ENCODE measurements at regions not wholly inside any gene's neighbourhood (a gene's known extent, or its start where the extent isn't known, plus 50 kb on each side); places are given as distances from the start of the nearest gene placed in this dataset.

GRCh38 chr4:179803857-179804256, 2361.6 kb upstream of the AGA start:
- no CpG with 5 or more reads among the region's 1 CpG for WGBS (ENCODE audit: insufficient coverage, low lambda C conversion rate)
- no peak for DNase-seq

GRCh38 chr4:179804440-179804839, 2362.2 kb upstream of the AGA start:
- Histone ChIP-seq H3K4me1 (ENCODE audit: control insufficient read depth, insufficient read depth, low read length) (no peaks in the 10 kb centered on the region), H3K9me3 (ENCODE audit: control insufficient read depth, low read depth, low read length) (no peaks in the 10 kb centered on the region), H3K27me3 (ENCODE audit: control insufficient read depth, insufficient read depth, low read length) (no peaks in the 10 kb centered on the region), H3K27ac (ENCODE audit: low read length) (no peak overlapping the region), H3K4me3 (ENCODE audit: low read length) (no peak overlapping the region), H3K36me3 (ENCODE audit: control insufficient read depth, insufficient read depth, low read length) (no peaks in the 10 kb centered on the region)
- no peak for DNase-seq
- no CpG with 5 or more reads among the region's 1 CpG for WGBS (ENCODE audit: insufficient coverage, low lambda C conversion rate)

More at GRCh38 chr4:179803857-179804256, 2361.6 kb upstream of the AGA start:
- H3K27ac ChIP-seq (ENCODE audit: low read length) = no peak overlapping the region
- no peaks in the 10 kb centered on the region for H3K27me3 ChIP-seq (ENCODE audit: control insufficient read depth, insufficient read depth, low read length)
- H3K36me3 ChIP-seq (ENCODE audit: control insufficient read depth, insufficient read depth, low read length) = no peaks in the 10 kb centered on the region
- H3K4me3 ChIP-seq (ENCODE audit: low read length) = no peak overlapping the region
- no peaks in the 10 kb centered on the region for H3K9me3 ChIP-seq (ENCODE audit: control insufficient read depth, low read depth, low read length)
- H3K4me1 ChIP-seq (ENCODE audit: control insufficient read depth, insufficient read depth, low read length) = no peaks in the 10 kb centered on the region

- 74% methylated on average over 5 of the region's 8 CpGs for WGBS (ENCODE audit: insufficient coverage, low lambda C conversion rate)
- no peak for DNase-seq
- no peaks in the 10 kb centered on the region for H3K9me3 ChIP-seq (ENCODE audit: control insufficient read depth, low read depth, low read length)
- H3K27me3 ChIP-seq (ENCODE audit: control insufficient read depth, insufficient read depth, low read length) = no peaks in the 10 kb centered on the region
- H3K36me3 ChIP-seq (ENCODE audit: control insufficient read depth, insufficient read depth, low read length) = no peaks in the 10 kb centered on the region
- H3K27ac ChIP-seq (ENCODE audit: low read length) = no peak overlapping the region
- H3K4me1 ChIP-seq (ENCODE audit: control insufficient read depth, insufficient read depth, low read length) = no peaks in the 10 kb centered on the region
- no peak overlapping the region for H3K4me3 ChIP-seq (ENCODE audit: low read length)
Measured at GRCh38 chr4:179817317-179817716, 2375.1 kb upstream of the AGA start.

GRCh38 chr4:179823342-179823741, 2381.1 kb upstream of the AGA start:
- Histone ChIP-seq H3K27ac (ENCODE audit: low read length) (no peak overlapping the region), H3K4me3 (ENCODE audit: low read length) (no peak overlapping the region), H3K36me3 (ENCODE audit: control insufficient read depth, insufficient read depth, low read length) (no peaks in the 10 kb centered on the region), H3K9me3 (ENCODE audit: control insufficient read depth, low read depth, low read length) (no peaks in the 10 kb centered on the region), H3K4me1 (ENCODE audit: control insufficient read depth, insufficient read depth, low read length) (no peaks in the 10 kb centered on the region), H3K27me3 (ENCODE audit: control insufficient read depth, insufficient read depth, low read length) (no peaks in the 10 kb centered on the region)
- no CpG with 5 or more reads among the region's 2 CpGs for WGBS (ENCODE audit: insufficient coverage, low lambda C conversion rate)
- DNase-seq = no peak

- Histone ChIP-seq H3K27ac (ENCODE audit: low read length) (no peak overlapping the region), H3K4me1 (ENCODE audit: control insufficient read depth, insufficient read depth, low read length) (no peaks in the 10 kb centered on the region), H3K9me3 (ENCODE audit: control insufficient read depth, low read depth, low read length) (no peaks in the 10 kb centered on the region), H3K4me3 (ENCODE audit: low read length) (no peak overlapping the region), H3K36me3 (ENCODE audit: control insufficient read depth, insufficient read depth, low read length) (no peaks in the 10 kb centered on the region), H3K27me3 (ENCODE audit: control insufficient read depth, insufficient read depth, low read length) (no peaks in the 10 kb centered on the region)
- WGBS (ENCODE audit: insufficient coverage, low lambda C conversion rate) = 80% methylated on average over 1 of the region's 4 CpGs
- no peak for DNase-seq
Measured at GRCh38 chr4:179831274-179831673, 2389.0 kb upstream of the AGA start.

- H3K27me3 ChIP-seq (ENCODE audit: control insufficient read depth, insufficient read depth, low read length) = no peaks in the 10 kb centered on the region
- H3K27ac ChIP-seq (ENCODE audit: low read length) = no peak overlapping the region
- H3K9me3 ChIP-seq (ENCODE audit: control insufficient read depth, low read depth, low read length) = no peaks in the 10 kb centered on the region
- no peaks in the 10 kb centered on the region for H3K36me3 ChIP-seq (ENCODE audit: control insufficient read depth, insufficient read depth, low read length)
- DNase-seq = no peak
- no peaks in the 10 kb centered on the region for H3K4me1 ChIP-seq (ENCODE audit: control insufficient read depth, insufficient read depth, low read length)
- WGBS (ENCODE audit: insufficient coverage, low lambda C conversion rate) = 92% methylated on average over 4 of the region's 11 CpGs
- no peak overlapping the region for H3K4me3 ChIP-seq (ENCODE audit: low read length)
Measured at GRCh38 chr4:179836179-179837075, 2394.2 kb upstream of the AGA start.

GRCh38 chr4:179843370-179843769, 2399.8 kb upstream of the TENM3 start:
- Histone ChIP-seq H3K4me1 (ENCODE audit: control insufficient read depth, insufficient read depth, low read length) (no peaks in the 10 kb centered on the region), H3K36me3 (ENCODE audit: control insufficient read depth, insufficient read depth, low read length) (no peaks in the 10 kb centered on the region), H3K27me3 (ENCODE audit: control insufficient read depth, insufficient read depth, low read length) (no peaks in the 10 kb centered on the region), H3K27ac (ENCODE audit: low read length) (no peak overlapping the region), H3K4me3 (ENCODE audit: low read length) (no peak overlapping the region), H3K9me3 (ENCODE audit: control insufficient read depth, low read depth, low read length) (no peaks in the 10 kb centered on the region)
- DNase-seq = no peak
- no CpG with 5 or more reads among the region's 3 CpGs for WGBS (ENCODE audit: insufficient coverage, low lambda C conversion rate)

GRCh38 chr4:179855469-179855868, 2387.7 kb upstream of the TENM3 start:
- 71% methylated on average over 1 of the region's 3 CpGs for WGBS (ENCODE audit: insufficient coverage, low lambda C conversion rate)
- Histone ChIP-seq H3K27me3 (ENCODE audit: control insufficient read depth, insufficient read depth, low read length) (no peaks in the 10 kb centered on the region), H3K9me3 (ENCODE audit: control insufficient read depth, low read depth, low read length) (no peaks in the 10 kb centered on the region), H3K4me3 (ENCODE audit: low read length) (no peak overlapping the region), H3K4me1 (ENCODE audit: control insufficient read depth, insufficient read depth, low read length) (no peaks in the 10 kb centered on the region), H3K36me3 (ENCODE audit: control insufficient read depth, insufficient read depth, low read length) (no peaks in the 10 kb centered on the region), H3K27ac (ENCODE audit: low read length) (no peak overlapping the region)
- DNase-seq = no peak

- no peak overlapping the region for H3K4me3 ChIP-seq (ENCODE audit: low read length)
- no peaks in the 10 kb centered on the region for H3K27me3 ChIP-seq (ENCODE audit: control insufficient read depth, insufficient read depth, low read length)
- 86% methylated on average over 1 of the region's 4 CpGs for WGBS (ENCODE audit: insufficient coverage, low lambda C conversion rate)
- no peaks in the 10 kb centered on the region for H3K4me1 ChIP-seq (ENCODE audit: control insufficient read depth, insufficient read depth, low read length)
- no peaks in the 10 kb centered on the region for H3K9me3 ChIP-seq (ENCODE audit: control insufficient read depth, low read depth, low read length)
- no peak overlapping the region for H3K27ac ChIP-seq (ENCODE audit: low read length)
- DNase-seq = no peak
- H3K36me3 ChIP-seq (ENCODE audit: control insufficient read depth, insufficient read depth, low read length) = no peaks in the 10 kb centered on the region
Measured at GRCh38 chr4:179858221-179858620, 2385.0 kb upstream of the TENM3 start.

GRCh38 chr4:179867300-179867878, 2375.8 kb upstream of the TENM3 start:
- Histone ChIP-seq H3K9me3 (ENCODE audit: control insufficient read depth, low read depth, low read length) (no peaks in the 10 kb centered on the region), H3K4me1 (ENCODE audit: control insufficient read depth, insufficient read depth, low read length) (no peaks in the 10 kb centered on the region), H3K4me3 (ENCODE audit: low read length) (no peak overlapping the region), H3K27me3 (ENCODE audit: control insufficient read depth, insufficient read depth, low read length) (no peaks in the 10 kb centered on the region), H3K36me3 (ENCODE audit: control insufficient read depth, insufficient read depth, low read length) (no peaks in the 10 kb centered on the region), H3K27ac (ENCODE audit: low read length) (no peak overlapping the region)
- peak; percentile 31 to 32 for DNase-seq
- no CpG with 5 or more reads among the region's 6 CpGs for WGBS (ENCODE audit: insufficient coverage, low lambda C conversion rate)
